ENCODE measurements at regions not wholly inside any gene's neighbourhood (a gene's known extent, or its start where the extent isn't known, plus 50 kb on each side); places are given as distances from the start of the nearest gene placed in this dataset.

- DNase-seq (ENCODE audit: extremely low read depth in 1 of 4, low spot score in 3 of 4) (no peak), ATAC-seq (no peak), FAIRE-seq (no peak)
- no TSS peak for BruUV-seq (replicated peaks)
- H3K27me3 ChIP-seq (ENCODE audit: control insufficient read depth in 2 of 2, insufficient read depth in 2 of 2, low read length in 2 of 2): no peaks in the 10 kb centered on the region
- 3% methylated on average over 2 of the region's 2 CpGs for WGBS (ENCODE audit: insufficient coverage, low coverage, missing lambda C conversion rate)
- H3K79me2 ChIP-seq (ENCODE audit: control insufficient read depth, insufficient read depth, low read length): no peaks in the 10 kb centered on the region
- H3K9me1 ChIP-seq (ENCODE audit: control insufficient read depth, insufficient read depth, low read length): no peaks in the 10 kb centered on the region
- no peak overlapping the region for H3K4me2 ChIP-seq (ENCODE audit: insufficient read depth, low read length)
- no peak overlapping the region for H3K9ac ChIP-seq (ENCODE audit: insufficient read depth in 1 of 2, low read depth in 2 of 2, low read length in 2 of 2)
- no peaks in the 10 kb centered on the region for H3K4me1 ChIP-seq (replicated peaks in 1 of 2; ENCODE audit: control insufficient read depth in 2 of 2, insufficient read depth in 2 of 2, low read length in 2 of 2)
- in situ Hi-C loops (cut with MboI): no loop called here
- H3K4me3 ChIP-seq: no peak overlapping the region
- TF ChIP-seq KAT2B (IDR thresholded peaks at IDR 0.05; ENCODE audit: low read depth, low read length) (no peak), ZNF232 (CRISPR knock-in tag; IDR thresholded peaks at IDR 0.05) (no peak)
- no peaks in the 10 kb centered on the region for H3K9me3 ChIP-seq (replicated peaks; ENCODE audit: control insufficient read depth, insufficient read depth, low read depth, low read length)
- H3K27ac ChIP-seq (ENCODE audit: extremely low read depth, low read depth, low read length): no peak overlapping the region
- no peak overlapping the region for H2AFZ ChIP-seq (ENCODE audit: low read depth, low read length)
- no peaks in the 10 kb centered on the region for H4K20me1 ChIP-seq (replicated peaks; ENCODE audit: control insufficient read depth, insufficient read depth, low read length)
- intact Hi-C loops (cut with micrococcal nuclease): no loop called here
- CTCF ChIA-PET (ENCODE audit: low intra/inter-chr PET ratio): no interaction called here
- no peaks in the 10 kb centered on the region for H3K36me3 ChIP-seq (ENCODE audit: control insufficient read depth, insufficient read depth, low read length)
- POLR2A ChIA-PET: no interaction called here
These were observed 67.1 kb upstream of the HS3ST1 start for GRCh38 chr4:11495818-11496217.

GRCh38 chr4:11495291-11495690 lies 66.6 kb upstream of the HS3ST1 start:
- no peak overlapping the region for H3K4me2 ChIP-seq (ENCODE audit: insufficient read depth, low read length)
- H3K9ac ChIP-seq (ENCODE audit: insufficient read depth in 1 of 2, low read depth in 2 of 2, low read length in 2 of 2): no peak overlapping the region
- CTCF ChIA-PET (ENCODE audit: low intra/inter-chr PET ratio): no interaction called here
- intact Hi-C loops (cut with micrococcal nuclease): no loop called here
- FAIRE-seq (no peak), ATAC-seq (no peak), DNase-seq (ENCODE audit: extremely low read depth in 1 of 4, low spot score in 3 of 4) (no peak)
- no peaks in the 10 kb centered on the region for H3K9me1 ChIP-seq (ENCODE audit: control insufficient read depth, insufficient read depth, low read length)
- H3K79me2 ChIP-seq (ENCODE audit: control insufficient read depth, insufficient read depth, low read length): no peaks in the 10 kb centered on the region
- no peaks in the 10 kb centered on the region for H4K20me1 ChIP-seq (replicated peaks; ENCODE audit: control insufficient read depth, insufficient read depth, low read length)
- H3K4me1 ChIP-seq (replicated peaks in 1 of 2; ENCODE audit: control insufficient read depth in 2 of 2, insufficient read depth in 2 of 2, low read length in 2 of 2): no peaks in the 10 kb centered on the region
- no peak overlapping the region for H3K4me3 ChIP-seq
- no peaks in the 10 kb centered on the region for H3K9me3 ChIP-seq (replicated peaks; ENCODE audit: control insufficient read depth, insufficient read depth, low read depth, low read length)
- TF ChIP-seq POLR2H (tag; IDR thresholded peaks at IDR 0.05; ENCODE audit: low read depth): no peak
- no peak for TF ChIP-seq DPF2 (IDR thresholded peaks at IDR 0.05)
- no peaks in the 10 kb centered on the region for H3K27me3 ChIP-seq (ENCODE audit: control insufficient read depth in 2 of 2, insufficient read depth in 2 of 2, low read length in 2 of 2)
- BruUV-seq (replicated peaks): no TSS peak
- in situ Hi-C loops (cut with MboI): no loop called here
- H3K36me3 ChIP-seq (ENCODE audit: control insufficient read depth, insufficient read depth, low read length): no peaks in the 10 kb centered on the region
- POLR2A ChIA-PET: no interaction called here
- no peak overlapping the region for H3K27ac ChIP-seq (ENCODE audit: extremely low read depth, low read depth, low read length)
- no peak overlapping the region for H2AFZ ChIP-seq (ENCODE audit: low read depth, low read length)

Measured in K562 (cell line).